SK-N-MC (cell line): ENCODE measurements at regions not wholly inside any gene's neighbourhood (a gene's known extent, or its start where the extent isn't known, plus 50 kb on each side); places are given as distances from the start of the nearest gene placed in this dataset.

Source experiments
- EZH2 ChIP-seq: fragments of 200-600 bp; sonication (generic); IDR thresholded peaks from one replicate; pipeline ENCODE4 v1.6.1; 2017; ENCODE audit warnings: antibody characterized with exemption
- FOXP2 ChIP-seq: optimal IDR thresholded peaks from 2 replicates; pipeline ENCODE3; 2011; ENCODE audit warnings: mild to moderate bottlenecking, moderate library complexity; ENCODE audit not compliant: insufficient read depth; ENCODE audit errors: extremely low read length, control extremely low read depth
- POLR2AphosphoS5 ChIP-seq: IDR thresholded peaks from 2 replicates; pipeline ENCODE4 v1.6.1; 2012; ENCODE audit warnings: mild to moderate bottlenecking, low read depth, low read length, borderline replicate concordance

- TF ChIP-seq EZH2 (no peak), POLR2AphosphoS5 (no peak), FOXP2 (no peak)
Measured at GRCh38 chr3:163538387-163538786, 1539.9 kb downstream of the SI start.
